SK-N-MC (cell line): ENCODE measurements at regions not wholly inside any gene's neighbourhood (a gene's known extent, or its start where the extent isn't known, plus 50 kb on each side); places are given as distances from the start of the nearest gene placed in this dataset.

Experiments
- DNase-seq: peaks from one replicate; pipeline ENCODE4 v3.0.0-alpha.2; 2011; ENCODE audit warnings: low read depth, low spot score
- H3K27ac ChIP-seq: fragments of 200-600 bp; sonication (generic); 2 replicates; pipeline ENCODE4 v1.5.1; 2016; ENCODE audit warnings: mixed run types
- H3K36me3 ChIP-seq: fragments of 200-600 bp; sonication (generic); 2 replicates; pipeline ENCODE4 v1.6.1; 2017; ENCODE audit warnings: antibody characterized with exemption, low read length, mixed read lengths; ENCODE audit not compliant: insufficient read depth
- H3K4me3 ChIP-seq: fragments of 200-600 bp; sonication (generic); 2 replicates; pipeline ENCODE4 v1.5.1; 2016
- H3K9ac ChIP-seq: fragments of 200-600 bp; sonication (generic); 2 replicates; pipeline ENCODE4 v1.8.0; 2017; ENCODE audit warnings: mixed run types, mixed read lengths; ENCODE audit not compliant: insufficient read length
- H3K9me3 ChIP-seq: fragments of 200-600 bp; sonication (generic); 2 replicates; pipeline ENCODE4 v1.6.1; 2017; ENCODE audit warnings: low read depth, mild to moderate bottlenecking, antibody characterized with exemption, low read length, moderate library complexity, mixed read lengths
- EZH2 ChIP-seq: fragments of 200-600 bp; sonication (generic); IDR thresholded peaks from one replicate; pipeline ENCODE4 v1.6.1; 2017; ENCODE audit warnings: antibody characterized with exemption
- FOXP2 ChIP-seq: optimal IDR thresholded peaks from 2 replicates; pipeline ENCODE3; 2011; ENCODE audit warnings: mild to moderate bottlenecking, moderate library complexity; ENCODE audit not compliant: insufficient read depth; ENCODE audit errors: extremely low read length, control extremely low read depth
- POLR2AphosphoS5 ChIP-seq: IDR thresholded peaks from 2 replicates; pipeline ENCODE4 v1.6.1; 2012; ENCODE audit warnings: mild to moderate bottlenecking, low read depth, low read length, borderline replicate concordance

- H3K4me3 ChIP-seq, result no peak overlapping the region
- H3K9me3 ChIP-seq, result no peaks in the 10 kb centered on the region
- DNase-seq, result no peak
- no peaks in the 10 kb centered on the region for H3K36me3 ChIP-seq
- H3K27ac ChIP-seq, result no peak overlapping the region
- H3K9ac ChIP-seq, result no peak overlapping the region
- no peak for TF ChIP-seq FOXP2
- TF ChIP-seq EZH2, result no peak
- no peak for TF ChIP-seq POLR2AphosphoS5
Observed at GRCh38 chr6:167453082-167453446, 128.2 kb downstream of the TTLL2 start.

GRCh38 chr6:167454003-167454402 lies 129.1 kb downstream of the TTLL2 start:
- no peaks in the 10 kb centered on the region for H3K9me3 ChIP-seq
- no peak overlapping the region for H3K27ac ChIP-seq

DNA sequence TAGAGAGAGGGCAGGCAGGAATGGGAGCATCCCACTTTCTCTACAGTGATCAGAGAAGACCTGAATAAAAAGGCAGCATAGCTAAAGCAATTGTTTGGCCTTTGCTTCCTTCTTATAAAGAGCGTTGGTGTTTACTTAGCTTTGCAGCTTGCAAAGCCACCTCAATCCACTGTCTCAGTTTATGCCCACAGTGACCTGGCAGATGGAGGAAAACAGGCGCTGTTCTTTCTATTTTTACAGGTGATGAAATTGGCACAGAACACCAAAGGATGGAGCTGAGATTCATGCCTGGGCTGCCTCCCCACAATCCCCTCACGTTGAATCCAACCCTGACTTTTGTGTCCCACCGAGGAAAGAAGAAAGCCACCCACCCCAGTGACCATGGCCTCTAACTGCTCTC lies 130.5 kb downstream of the TTLL2 start:
- Histone ChIP-seq H3K27ac (no peak overlapping the region), H3K9ac (no peak overlapping the region), H3K4me3 (no peak overlapping the region), H3K36me3 (no peaks in the 10 kb centered on the region), H3K9me3 (no peaks in the 10 kb centered on the region)
- TF ChIP-seq POLR2AphosphoS5, result no peak
- no peak for TF ChIP-seq FOXP2
- no peak for TF ChIP-seq EZH2
- DNase-seq, result no peak

More at GRCh38 chr6:167454003-167454402, 129.1 kb downstream of the TTLL2 start:
- DNase-seq, result no peak
- Histone ChIP-seq H3K36me3 (no peaks in the 10 kb centered on the region), H3K9ac (no peak overlapping the region), H3K4me3 (no peak overlapping the region)
- TF ChIP-seq EZH2, result no peak
- no peak for TF ChIP-seq POLR2AphosphoS5
- TF ChIP-seq FOXP2, result no peak

DNA sequence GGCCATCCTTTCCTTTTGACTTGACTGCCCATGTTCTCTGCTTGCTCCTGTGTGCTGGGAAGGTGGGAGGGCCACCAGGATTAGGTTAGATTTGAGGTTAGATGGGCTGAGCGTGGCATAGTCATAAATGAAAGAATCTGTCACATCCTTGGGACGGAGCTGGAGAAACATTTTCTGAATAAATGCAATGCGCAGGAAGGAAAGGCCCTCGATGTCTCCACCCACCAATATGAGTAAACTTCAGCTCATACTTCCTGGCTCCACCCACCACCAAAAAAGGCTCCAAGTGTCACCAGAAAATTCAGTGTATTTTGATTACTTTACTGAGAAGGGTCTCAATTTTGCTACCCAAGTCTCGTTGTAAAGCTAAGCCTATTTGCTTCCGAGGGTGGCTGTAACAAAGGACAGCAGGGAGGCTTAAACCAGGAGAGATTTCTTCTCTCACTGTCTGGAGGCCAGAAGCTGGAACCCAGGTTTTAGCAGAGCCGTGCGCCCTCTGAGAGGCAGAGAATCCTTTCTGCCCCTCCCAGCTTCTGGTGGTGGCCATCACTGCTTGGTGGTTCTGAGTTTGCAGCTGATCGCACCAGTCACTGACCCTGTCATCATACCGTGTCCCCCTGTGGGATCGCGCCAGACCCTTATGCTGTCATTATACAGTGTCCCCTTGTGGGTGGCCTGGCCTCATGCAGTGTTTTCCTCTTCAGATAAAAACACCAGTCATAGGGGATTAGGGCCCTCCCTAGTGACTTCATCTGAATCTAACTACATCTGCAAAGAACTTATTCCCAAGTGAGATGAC lies 137.8 kb downstream of the TTLL2 start:
- no peak for DNase-seq
- Histone ChIP-seq H3K27ac (no peak overlapping the region), H3K36me3 (no peaks in the 10 kb centered on the region), H3K9ac (no peak overlapping the region), H3K4me3 (no peak overlapping the region), H3K9me3 (no peaks in the 10 kb centered on the region)
- no peak for TF ChIP-seq FOXP2
- TF ChIP-seq EZH2, result no peak
- TF ChIP-seq POLR2AphosphoS5, result no peak

GRCh38 chr6:167464177-167464576 lies 139.3 kb downstream of the TTLL2 start:
- TF ChIP-seq EZH2 (no peak), FOXP2 (no peak), POLR2AphosphoS5 (no peak)
- H3K4me3 ChIP-seq, result no peak overlapping the region
- H3K9ac ChIP-seq, result no peak overlapping the region
- no peaks in the 10 kb centered on the region for H3K36me3 ChIP-seq
- no peak for DNase-seq
- no peak overlapping the region for H3K27ac ChIP-seq
- no peaks in the 10 kb centered on the region for H3K9me3 ChIP-seq

DNA sequence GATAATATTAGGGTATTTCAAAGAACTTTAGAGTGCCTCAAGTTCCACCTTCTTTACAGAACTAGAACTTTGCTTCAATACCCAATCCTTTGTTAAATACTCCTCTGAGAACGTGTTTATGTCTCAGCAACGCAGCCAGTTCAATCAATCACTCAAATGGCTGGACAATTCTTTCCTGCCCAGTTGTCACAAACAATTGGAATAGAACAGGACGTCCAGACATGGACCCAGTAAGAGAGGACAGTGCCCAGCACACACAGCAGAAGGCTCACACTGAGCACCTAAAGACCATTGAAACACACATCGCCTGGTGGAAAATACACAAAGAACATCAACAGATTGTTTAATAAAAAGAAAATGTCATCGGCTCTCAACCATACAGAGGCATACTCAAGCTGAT lies 140.6 kb downstream of the TTLL2 start:
- TF ChIP-seq FOXP2 (no peak), POLR2AphosphoS5 (no peak)
- H3K9me3 ChIP-seq, result no peaks in the 10 kb centered on the region
- H3K27ac ChIP-seq, result no peak overlapping the region
- no peak overlapping the region for H3K4me3 ChIP-seq
- no peak overlapping the region for H3K9ac ChIP-seq
- H3K36me3 ChIP-seq, result no peaks in the 10 kb centered on the region
- no peak for DNase-seq

- Histone ChIP-seq H3K4me3 (no peak overlapping the region), H3K36me3 (no peaks in the 10 kb centered on the region), H3K9ac (no peak overlapping the region), H3K9me3 (no peaks in the 10 kb centered on the region), H3K27ac (no peak overlapping the region)
- no peak for DNase-seq
- TF ChIP-seq POLR2AphosphoS5 (no peak), FOXP2 (no peak), EZH2 (no peak)
Observed at GRCh38 chr6:167467282-167467681, 142.4 kb downstream of the TTLL2 start.

- no peak overlapping the region for H3K9ac ChIP-seq
- no peak for DNase-seq
Observed at GRCh38 chr6:167467793-167468431, 143.0 kb downstream of the TTLL2 start.

DNA sequence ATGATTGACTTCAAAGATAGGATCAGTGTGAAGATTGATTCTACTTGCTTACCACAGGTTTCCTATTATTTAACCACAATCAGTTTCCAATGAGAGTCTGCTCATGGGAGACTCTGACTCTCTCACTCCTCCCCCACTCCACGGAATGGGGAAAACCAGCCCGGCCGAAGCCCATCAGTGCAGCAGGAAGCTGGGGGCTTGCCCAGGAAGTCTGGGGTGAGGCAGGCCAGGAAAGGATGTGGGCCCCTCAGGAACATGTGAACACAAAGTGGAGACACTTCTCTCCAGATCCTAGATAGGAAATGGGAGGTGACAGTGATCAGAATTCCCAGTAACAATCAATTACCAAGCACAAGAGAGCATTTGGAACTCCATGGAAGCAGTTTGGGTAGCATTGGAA lies 144.2 kb downstream of the TTLL2 start:
- no peak for TF ChIP-seq FOXP2
- TF ChIP-seq EZH2, result no peak
- no peak for TF ChIP-seq POLR2AphosphoS5
- Histone ChIP-seq H3K4me3 (no peak overlapping the region), H3K9ac (no peak overlapping the region), H3K9me3 (no peaks in the 10 kb centered on the region), H3K36me3 (no peaks in the 10 kb centered on the region), H3K27ac (no peak overlapping the region)
- DNase-seq, result no peak

More at GRCh38 chr6:167467793-167468431, 143.0 kb downstream of the TTLL2 start:
- no peak overlapping the region for H3K4me3 ChIP-seq
- no peak overlapping the region for H3K27ac ChIP-seq
- H3K36me3 ChIP-seq, result no peaks in the 10 kb centered on the region
- TF ChIP-seq POLR2AphosphoS5, result no peak
- no peak for TF ChIP-seq EZH2
- no peak for TF ChIP-seq FOXP2
- no peaks in the 10 kb centered on the region for H3K9me3 ChIP-seq
